Hematopoietic multipotent progenitor cell treated with erythropoietin and hydrocortisone succinate and interleukin-3 and kit ligand, for 4 days (in vitro differentiated cells): ENCODE measurements at regions not wholly inside any gene's neighbourhood (a gene's known extent, or its start where the extent isn't known, plus 50 kb on each side); places are given as distances from the start of the nearest gene placed in this dataset.
"Not testable (repeated sequence)": the region's sequence is repeated elsewhere in the genome, so short reads cannot be mapped to it uniquely, and the experiment has no call there.

Experiments used
- DNase-seq: peaks from one replicate; pipeline ENCODE4 v3.0.0-alpha.2; 2015

- DNase-seq = no peak
These were observed 633.0 kb upstream of the TMEFF2 start for GRCh38 chr2:192827735-192828134.

- DNase-seq = no peak
These were observed 619.6 kb upstream of the TMEFF2 start for GRCh38 chr2:192814376-192814775.

- DNase-seq = no peak
These were observed 618.6 kb upstream of the TMEFF2 start for GRCh38 chr2:192813341-192813740.

DNA sequence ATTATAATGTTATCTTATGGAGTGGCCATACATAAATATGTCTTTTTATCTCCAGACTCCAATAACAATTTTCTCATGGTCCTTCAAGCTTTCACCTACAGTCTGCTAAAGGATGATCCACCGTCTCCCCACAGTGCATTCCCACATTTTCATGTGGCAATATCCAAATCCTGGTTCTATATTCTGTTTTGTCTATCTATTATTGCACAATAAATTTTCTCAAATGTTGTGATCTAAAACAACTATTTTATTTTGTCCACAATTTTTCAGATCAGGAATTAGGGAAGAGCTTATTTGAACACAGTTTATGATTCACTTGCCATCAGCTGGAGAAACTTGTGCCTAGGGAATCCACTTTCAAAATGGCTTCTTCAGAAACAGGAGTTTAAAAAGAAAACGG lies 614.4 kb upstream of the TMEFF2 start:
- no peak for DNase-seq

DNA sequence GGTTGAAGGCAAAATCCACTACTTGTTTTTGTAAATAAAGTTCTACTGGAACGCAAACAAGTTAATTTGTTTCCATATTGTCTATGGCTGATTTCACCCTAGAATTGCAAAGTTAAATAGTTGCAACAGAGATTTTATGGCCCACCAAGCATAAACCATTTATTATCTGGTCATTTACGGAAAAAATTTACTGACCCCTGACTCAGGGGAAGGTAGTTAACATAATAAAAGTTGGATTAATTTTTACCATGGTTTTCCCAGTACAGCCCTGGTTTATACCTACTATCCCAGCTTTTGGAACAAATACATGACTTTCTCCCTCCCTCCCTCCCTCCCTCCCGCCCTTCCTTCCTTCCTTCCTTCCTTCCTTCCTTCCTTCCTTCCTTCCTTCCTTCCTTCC lies 588.9 kb upstream of the TMEFF2 start:
- no peak for DNase-seq

GRCh38 chr2:192775459-192776262 lies 580.9 kb upstream of the TMEFF2 start:
- no peak for DNase-seq

GRCh38 chr2:192775011-192775410 lies 580.3 kb upstream of the TMEFF2 start:
- DNase-seq = no peak

DNA sequence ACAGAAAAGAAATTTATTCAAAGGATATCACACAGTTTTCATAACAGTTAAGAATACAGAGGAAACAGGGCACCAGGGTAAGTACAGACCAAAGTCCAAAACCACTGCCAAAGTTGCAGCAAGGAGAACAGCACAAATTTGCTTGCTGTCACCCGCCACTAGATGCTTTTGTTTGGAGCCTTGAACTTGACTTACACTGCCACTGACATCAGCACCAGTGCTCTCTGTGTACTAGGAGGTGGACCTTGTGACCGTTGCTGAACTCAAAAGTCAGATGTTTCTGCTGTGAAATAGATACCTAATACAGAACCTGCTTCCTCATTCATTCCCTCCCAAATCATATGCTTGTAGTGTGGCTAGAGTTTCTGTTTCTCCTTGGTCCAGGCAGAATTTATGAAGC lies 578.3 kb upstream of the TMEFF2 start:
- no peak for DNase-seq

GRCh38 chr2:192749611-192750200 lies 555.0 kb upstream of the TMEFF2 start:
- DNase-seq = peak; percentile 10

GRCh38 chr2:192741889-192742288 lies 547.2 kb upstream of the TMEFF2 start:
- DNase-seq = peak; percentile 2

GRCh38 chr2:192735447-192735846 lies 540.7 kb upstream of the TMEFF2 start:
- no peak for DNase-seq

DNA sequence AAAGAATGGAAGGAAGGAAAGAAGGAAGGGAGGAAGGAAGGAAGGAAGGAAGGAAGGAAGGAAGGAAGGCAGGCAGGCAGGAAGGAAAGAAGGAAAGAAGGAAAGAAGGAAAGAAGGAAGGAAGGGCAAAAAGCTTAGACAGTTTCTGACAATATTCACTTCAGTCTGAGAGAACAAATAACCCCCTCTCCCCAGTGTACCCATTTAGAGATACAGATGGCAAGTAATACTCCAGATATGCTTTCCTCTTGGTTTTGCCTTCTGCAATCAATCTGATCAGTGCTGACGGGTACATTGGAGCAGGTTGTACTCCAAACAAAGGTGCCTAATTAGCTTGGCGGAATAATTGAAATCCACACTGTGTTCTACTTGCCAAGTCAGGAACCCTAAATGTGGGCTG lies 534.6 kb upstream of the TMEFF2 start:
- no peak for DNase-seq

DNA sequence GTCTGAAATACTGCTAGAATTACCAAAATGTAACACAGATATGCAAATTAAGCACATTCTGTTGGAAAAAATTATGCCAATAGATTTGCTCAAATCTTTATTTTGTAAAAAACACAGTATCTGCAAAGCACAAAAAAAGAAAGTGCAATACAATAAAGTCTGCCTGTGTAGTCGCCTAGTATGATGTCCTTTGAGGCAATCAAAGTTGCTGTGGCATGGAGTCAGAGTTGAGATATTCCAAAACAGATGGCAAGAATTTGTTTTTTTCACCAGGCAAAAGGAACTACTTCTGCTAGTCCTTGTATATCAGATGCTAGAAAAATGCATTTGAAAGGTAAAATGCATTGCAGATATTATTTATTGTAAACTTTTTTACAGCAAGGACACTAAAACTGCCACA lies 531.3 kb upstream of the TMEFF2 start:
- no peak for DNase-seq

DNA sequence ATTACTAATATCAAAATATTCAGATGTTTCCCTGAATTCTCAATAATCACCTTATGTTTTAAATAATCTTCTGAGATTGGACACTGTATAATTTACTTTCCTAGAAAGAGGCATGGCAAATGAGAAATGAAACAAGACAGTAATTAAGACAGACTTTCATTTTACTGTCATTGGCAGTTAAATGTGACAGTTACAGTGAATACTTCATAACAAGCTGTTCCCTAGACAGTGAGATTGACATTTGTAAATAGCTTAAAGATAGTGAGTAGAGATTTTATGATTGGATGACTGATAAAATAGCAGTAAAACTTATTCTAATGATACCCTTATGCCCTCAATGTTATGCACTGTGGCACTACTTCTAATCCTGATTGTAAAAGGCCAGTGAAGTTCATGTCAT lies 524.9 kb upstream of the TMEFF2 start:
- DNase-seq = no peak

DNA sequence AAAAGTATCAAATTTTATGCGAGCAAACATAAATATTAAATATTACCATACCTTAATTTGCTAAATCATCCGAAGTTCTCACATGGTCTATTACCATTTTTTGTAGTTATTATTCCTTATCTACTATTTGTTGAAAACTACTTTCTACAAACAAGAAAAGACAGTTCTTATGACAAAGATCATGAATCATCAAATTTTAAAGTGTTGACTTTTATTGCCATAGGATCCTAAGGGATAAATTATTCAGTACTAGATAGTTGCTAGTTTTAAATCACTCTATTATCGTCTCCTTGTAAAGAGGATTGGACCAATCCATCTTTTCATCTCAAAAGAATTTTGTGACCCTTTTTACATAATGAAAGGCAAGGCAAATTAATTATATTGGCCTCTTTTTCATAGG lies 523.6 kb upstream of the TMEFF2 start:
- no peak for DNase-seq

- no peak for DNase-seq
These were observed 506.2 kb upstream of the TMEFF2 start for GRCh38 chr2:192700934-192701333.

DNA sequence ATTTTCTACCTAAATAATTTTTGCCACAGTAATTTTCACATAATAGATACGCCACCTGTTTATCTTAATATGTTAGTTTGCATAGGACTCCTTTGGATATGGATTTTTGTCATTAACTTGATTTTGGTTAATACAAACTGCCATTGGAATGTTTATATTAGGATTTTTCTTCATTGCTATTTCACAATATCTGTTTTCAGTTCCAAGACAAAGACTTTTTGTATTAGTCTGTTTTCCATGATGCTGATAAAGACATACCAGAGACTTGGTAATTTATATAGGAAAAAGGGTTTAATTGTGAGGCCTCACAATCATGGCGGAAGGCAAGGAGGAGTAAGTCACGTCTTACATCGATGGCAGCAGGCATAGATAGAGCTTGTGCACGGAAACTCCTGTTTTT lies 503.1 kb upstream of the TMEFF2 start:
- DNase-seq = no peak

- no peak for DNase-seq
These were observed 502.1 kb upstream of the TMEFF2 start for GRCh38 chr2:192696857-192697256.

DNA sequence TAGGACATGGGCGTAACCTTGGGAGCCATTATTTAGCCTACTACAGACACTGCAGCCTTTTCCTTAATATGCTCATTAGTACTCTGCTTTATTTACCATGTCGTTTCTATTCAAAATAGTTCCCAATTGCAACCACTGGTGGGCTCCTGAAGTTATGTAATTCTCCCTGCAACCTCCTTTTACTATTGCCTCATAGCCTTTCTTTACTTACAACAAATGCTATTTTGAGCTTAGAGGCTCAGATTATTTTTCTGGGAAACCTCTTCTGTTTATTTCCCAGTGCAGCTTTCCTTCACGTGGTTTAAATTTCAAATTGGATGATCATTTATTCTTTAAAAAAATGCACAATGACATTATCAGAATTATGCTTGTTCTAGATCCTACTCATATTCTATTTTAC lies 492.3 kb upstream of the TMEFF2 start:
- DNase-seq = no peak

DNA sequence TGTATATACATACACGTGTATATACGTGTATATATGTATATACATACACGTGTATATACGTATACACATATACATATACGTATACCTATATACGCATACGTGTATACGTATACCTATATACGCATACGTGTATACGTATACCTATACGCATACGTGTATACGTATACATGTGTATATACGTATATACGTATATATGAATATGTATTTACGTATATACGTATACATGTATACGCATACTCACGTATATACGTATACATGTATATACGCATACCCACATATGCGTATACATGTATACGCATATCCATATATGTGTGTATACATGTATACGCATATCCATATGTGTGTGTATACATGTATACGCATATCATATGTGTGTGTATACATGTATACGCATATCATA lies 487.8 kb upstream of the TMEFF2 start:
- not testable (repeated sequence) for DNase-seq

GRCh38 chr2:192675681-192676080 lies 480.9 kb upstream of the TMEFF2 start:
- no peak for DNase-seq

- no peak for DNase-seq
These were observed 474.9 kb upstream of the TMEFF2 start for GRCh38 chr2:192669505-192670091.

DNA sequence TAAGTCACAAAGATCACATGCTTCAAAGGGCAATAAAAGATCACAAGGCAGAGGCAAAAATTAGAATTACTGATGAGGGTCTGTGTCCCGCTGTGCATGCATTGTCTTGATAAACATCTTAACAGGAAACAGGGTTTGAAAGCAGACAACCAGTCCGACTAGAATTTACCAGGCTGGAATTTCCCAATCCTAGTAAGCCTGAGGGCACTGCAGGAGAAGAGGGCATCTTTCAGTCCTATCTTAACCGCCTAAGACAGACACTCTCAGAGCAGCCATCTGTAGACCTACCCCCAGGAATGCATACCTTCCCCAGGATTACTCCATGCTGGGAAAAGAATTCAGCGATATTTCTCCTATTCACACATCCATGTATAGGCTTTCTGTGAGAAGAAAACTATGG lies 465.8 kb upstream of the TMEFF2 start:
- not testable (repeated sequence) for DNase-seq

DNA sequence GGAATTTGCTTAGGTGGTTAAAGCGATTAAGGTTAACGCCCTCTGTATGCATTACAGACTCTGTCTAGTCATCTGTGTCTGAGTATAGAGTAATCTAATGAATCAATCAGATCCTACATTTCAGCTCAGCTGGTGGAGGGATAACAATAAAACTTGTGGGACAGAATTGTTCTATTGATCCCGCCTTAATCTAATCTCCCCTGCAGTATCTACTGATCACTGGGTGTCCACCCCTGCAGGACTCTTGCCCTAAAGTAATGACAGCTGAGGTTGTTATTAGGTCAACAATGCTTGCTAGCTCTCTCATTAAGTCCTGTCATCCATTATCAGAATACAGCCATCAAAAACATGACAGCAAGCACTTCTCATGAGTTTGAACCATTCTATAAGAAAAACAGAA lies 462.6 kb upstream of the TMEFF2 start:
- no peak for DNase-seq

GRCh38 chr2:192655916-192656315 lies 461.2 kb upstream of the TMEFF2 start:
- no peak for DNase-seq
